SK-N-SH treated with all-trans-retinoic acid at 6 μM for 48 hours (cell line): ENCODE measurements at regions not wholly inside any gene's neighbourhood (a gene's known extent, or its start where the extent isn't known, plus 50 kb on each side); places are given as distances from the start of the nearest gene placed in this dataset.

ENCODE experiments used
- ATAC-seq: fragments of 200-7000 bp; cut with Tn5 transposase; 3 replicates; pipeline ENCODE4 v1.9.1; 2020; ENCODE audit warnings: mild to moderate bottlenecking, moderate library complexity
- ARNTL ChIP-seq: fragments of 450-650 bp; formaldehyde crosslinking; IDR thresholded peaks from 2 replicates; pipeline ENCODE4 v1.5.0; 2020; ENCODE audit warnings: low read depth, mild to moderate bottlenecking, moderate library complexity, borderline replicate concordance
- BACH2 ChIP-seq: fragments of 250-450 bp; sonication (Bioruptor Pico); IDR thresholded peaks from 2 replicates; pipeline ENCODE4 v1.9.0; 2021; ENCODE audit warnings: mild to moderate bottlenecking, borderline replicate concordance
- CSDC2 ChIP-seq: fragments of 250-450 bp; sonication (Bioruptor Pico); IDR thresholded peaks from 2 replicates; pipeline ENCODE4 v1.5.0; 2020; ENCODE audit warnings: mild to moderate bottlenecking, moderate library complexity
- GLIS3 ChIP-seq: fragments of 250-450 bp; sonication (Bioruptor Pico); IDR thresholded peaks from 2 replicates; pipeline ENCODE4 v1.5.0; 2020; ENCODE audit warnings: mild to moderate bottlenecking, moderate library complexity
- ISL1 ChIP-seq: fragments of 250-450 bp; sonication (Bioruptor Pico); IDR thresholded peaks from 2 replicates; pipeline ENCODE4 v2.1.2; 2022; ENCODE audit warnings: mild to moderate bottlenecking, moderate library complexity
- OSR1 ChIP-seq: fragments of 250-450 bp; sonication (Bioruptor Pico); IDR thresholded peaks from 2 replicates; pipeline ENCODE4 v1.8.0; 2022; ENCODE audit warnings: moderate library complexity, mild to moderate bottlenecking, inconsistent platforms
- PPARA ChIP-seq: fragments of 250-450 bp; sonication (Bioruptor Pico); IDR thresholded peaks from 2 replicates; pipeline ENCODE4 v1.5.0; 2020; ENCODE audit warnings: mild to moderate bottlenecking, borderline replicate concordance
- RARB ChIP-seq: fragments of 250-450 bp; sonication (Bioruptor Pico); IDR thresholded peaks from 2 replicates; pipeline ENCODE4 v1.8.0; 2021; ENCODE audit warnings: mild to moderate bottlenecking, moderate library complexity
- SNAI2 ChIP-seq: fragments of 250-450 bp; sonication (Bioruptor Pico); IDR thresholded peaks from 2 replicates; pipeline ENCODE4 v1.5.0; 2020; ENCODE audit warnings: mild to moderate bottlenecking, moderate library complexity
- TCF4 ChIP-seq: fragments of 250-450 bp; sonication (Bioruptor Pico); IDR thresholded peaks from 2 replicates; pipeline ENCODE4 v1.8.0; 2021; ENCODE audit warnings: mild to moderate bottlenecking, moderate library complexity, borderline replicate concordance
- TOX ChIP-seq: fragments of 250-450 bp; sonication (Bioruptor Pico); IDR thresholded peaks from 2 replicates; pipeline ENCODE4 v1.8.0; 2021; ENCODE audit warnings: mild to moderate bottlenecking, moderate library complexity, borderline replicate concordance
- ZC3H10 ChIP-seq: fragments of 250-450 bp; sonication (Bioruptor Pico); IDR thresholded peaks from 2 replicates; pipeline ENCODE4 v1.5.1; 2021; ENCODE audit warnings: mild to moderate bottlenecking, moderate library complexity
- ZFP3 ChIP-seq: fragments of 250-450 bp; sonication (Bioruptor Pico); IDR thresholded peaks from 2 replicates; pipeline ENCODE4 v1.5.0; 2020; ENCODE audit warnings: mild to moderate bottlenecking, moderate library complexity
- ZFP30 ChIP-seq: fragments of 450-650 bp; formaldehyde crosslinking; IDR thresholded peaks from 2 replicates; pipeline ENCODE4 v1.5.0; 2022; ENCODE audit warnings: mild to moderate bottlenecking, moderate library complexity
- ZNF565 ChIP-seq: fragments of 450-650 bp; formaldehyde crosslinking; conservative IDR thresholded peaks from 2 replicates; pipeline ENCODE4 v1.5.0; 2020; ENCODE audit warnings: low read depth, mild to moderate bottlenecking, moderate library complexity
- ZNF70 ChIP-seq: fragments of 450-650 bp; formaldehyde crosslinking; IDR thresholded peaks from 2 replicates; pipeline ENCODE4 v1.5.0; 2020; ENCODE audit warnings: mild to moderate bottlenecking, moderate library complexity
- ZNF8 ChIP-seq: fragments of 450-650 bp; formaldehyde crosslinking; IDR thresholded peaks from 2 replicates; pipeline ENCODE4 v1.5.0; 2020; ENCODE audit warnings: mild to moderate bottlenecking, moderate library complexity
- TF ChIP-seq, protein P1 (sequence below): fragments of 250-450 bp; sonication (Bioruptor Pico); IDR thresholded peaks from 2 replicates; pipeline ENCODE4 v1.8.0; 2021; ENCODE audit warnings: low read depth, mild to moderate bottlenecking, moderate library complexity, borderline replicate concordance
- TF ChIP-seq, protein P2 (sequence below): fragments of 250-450 bp; sonication (Bioruptor Pico); IDR thresholded peaks from 2 replicates; pipeline ENCODE4 v1.5.0; 2020; ENCODE audit warnings: mild to moderate bottlenecking, moderate library complexity
- TF ChIP-seq, protein P3 (sequence below): fragments of 250-450 bp; sonication (Bioruptor Pico); IDR thresholded peaks from 2 replicates; pipeline ENCODE4 v1.5.1; 2020; ENCODE audit warnings: low read depth, mild to moderate bottlenecking, moderate library complexity
- TF ChIP-seq, protein P4 (sequence below): fragments of 250-450 bp; sonication (Bioruptor Pico); IDR thresholded peaks from 2 replicates; pipeline ENCODE4 v1.5.1; 2021; ENCODE audit warnings: mild to moderate bottlenecking, moderate library complexity

DNA sequence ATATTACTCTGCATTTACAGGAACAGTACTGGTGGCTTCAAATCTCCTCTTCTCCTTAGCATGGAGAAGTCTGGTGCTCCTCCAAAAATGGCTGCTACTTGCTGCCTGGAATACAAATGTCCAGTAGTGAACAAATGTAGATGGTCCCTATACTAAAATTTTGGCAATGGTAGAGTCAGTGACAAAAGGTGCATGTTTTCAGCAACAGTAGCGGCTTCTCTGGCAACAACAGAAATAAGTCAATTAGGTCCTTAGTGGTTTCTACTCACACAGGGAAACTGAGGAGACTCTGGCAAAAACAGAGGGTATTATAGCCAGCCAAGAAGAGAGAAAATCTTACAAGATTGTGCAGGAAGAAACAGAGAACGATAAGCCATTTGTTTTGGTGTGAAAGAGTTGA lies 1368.4 kb upstream of the ADGRL3 start (continued):
- TF ChIP-seq RARB (CRISPR knock-in tag) = no peak

DNA sequence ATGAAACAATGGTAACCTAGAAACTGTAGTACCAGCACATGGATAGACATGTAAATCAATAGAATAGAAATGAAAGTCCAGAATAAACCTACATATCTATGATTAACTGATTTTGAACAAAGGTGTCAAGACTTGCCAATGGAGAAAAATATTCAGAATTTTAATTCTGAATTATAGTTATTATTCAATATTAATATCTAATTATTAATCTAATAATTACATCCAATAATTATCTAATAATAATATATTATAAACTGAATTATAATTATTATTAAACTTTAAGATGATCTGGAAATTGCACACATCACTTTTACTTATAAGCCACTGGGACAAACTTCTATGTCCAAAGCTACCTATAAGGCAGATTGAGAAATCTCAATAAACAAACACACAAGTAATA lies 1365.2 kb upstream of the ADGRL3 start:
- TF ChIP-seq, protein P1, sequence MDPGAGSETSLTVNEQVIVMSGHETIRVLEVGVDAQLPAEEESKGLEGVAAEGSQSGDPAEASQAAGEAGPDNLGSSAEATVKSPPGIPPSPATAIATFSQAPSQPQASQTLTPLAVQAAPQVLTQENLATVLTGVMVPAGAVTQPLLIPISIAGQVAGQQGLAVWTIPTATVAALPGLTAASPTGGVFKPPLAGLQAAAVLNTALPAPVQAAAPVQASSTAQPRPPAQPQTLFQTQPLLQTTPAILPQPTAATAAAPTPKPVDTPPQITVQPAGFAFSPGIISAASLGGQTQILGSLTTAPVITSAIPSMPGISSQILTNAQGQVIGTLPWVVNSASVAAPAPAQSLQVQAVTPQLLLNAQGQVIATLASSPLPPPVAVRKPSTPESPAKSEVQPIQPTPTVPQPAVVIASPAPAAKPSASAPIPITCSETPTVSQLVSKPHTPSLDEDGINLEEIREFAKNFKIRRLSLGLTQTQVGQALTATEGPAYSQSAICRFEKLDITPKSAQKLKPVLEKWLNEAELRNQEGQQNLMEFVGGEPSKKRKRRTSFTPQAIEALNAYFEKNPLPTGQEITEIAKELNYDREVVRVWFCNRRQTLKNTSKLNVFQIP (CRISPR knock-in tag) = no peak
- TF ChIP-seq SNAI2 (CRISPR knock-in tag) (no peak), ISL1 (CRISPR knock-in tag) (no peak), ZNF8 (CRISPR knock-in tag) (no peak), ZNF565 (CRISPR knock-in tag) (no peak), GLIS3 (no peak), TOX (no peak), ARNTL (no peak), OSR1 (CRISPR knock-in tag) (no peak), CSDC2 (no peak), BACH2 (CRISPR knock-in tag) (no peak), TCF4 (CRISPR knock-in tag) (no peak), ZFP3 (CRISPR knock-in tag) (no peak), PPARA (CRISPR knock-in tag) (no peak), ZC3H10 (CRISPR knock-in tag) (no peak)
- TF ChIP-seq, protein P2, sequence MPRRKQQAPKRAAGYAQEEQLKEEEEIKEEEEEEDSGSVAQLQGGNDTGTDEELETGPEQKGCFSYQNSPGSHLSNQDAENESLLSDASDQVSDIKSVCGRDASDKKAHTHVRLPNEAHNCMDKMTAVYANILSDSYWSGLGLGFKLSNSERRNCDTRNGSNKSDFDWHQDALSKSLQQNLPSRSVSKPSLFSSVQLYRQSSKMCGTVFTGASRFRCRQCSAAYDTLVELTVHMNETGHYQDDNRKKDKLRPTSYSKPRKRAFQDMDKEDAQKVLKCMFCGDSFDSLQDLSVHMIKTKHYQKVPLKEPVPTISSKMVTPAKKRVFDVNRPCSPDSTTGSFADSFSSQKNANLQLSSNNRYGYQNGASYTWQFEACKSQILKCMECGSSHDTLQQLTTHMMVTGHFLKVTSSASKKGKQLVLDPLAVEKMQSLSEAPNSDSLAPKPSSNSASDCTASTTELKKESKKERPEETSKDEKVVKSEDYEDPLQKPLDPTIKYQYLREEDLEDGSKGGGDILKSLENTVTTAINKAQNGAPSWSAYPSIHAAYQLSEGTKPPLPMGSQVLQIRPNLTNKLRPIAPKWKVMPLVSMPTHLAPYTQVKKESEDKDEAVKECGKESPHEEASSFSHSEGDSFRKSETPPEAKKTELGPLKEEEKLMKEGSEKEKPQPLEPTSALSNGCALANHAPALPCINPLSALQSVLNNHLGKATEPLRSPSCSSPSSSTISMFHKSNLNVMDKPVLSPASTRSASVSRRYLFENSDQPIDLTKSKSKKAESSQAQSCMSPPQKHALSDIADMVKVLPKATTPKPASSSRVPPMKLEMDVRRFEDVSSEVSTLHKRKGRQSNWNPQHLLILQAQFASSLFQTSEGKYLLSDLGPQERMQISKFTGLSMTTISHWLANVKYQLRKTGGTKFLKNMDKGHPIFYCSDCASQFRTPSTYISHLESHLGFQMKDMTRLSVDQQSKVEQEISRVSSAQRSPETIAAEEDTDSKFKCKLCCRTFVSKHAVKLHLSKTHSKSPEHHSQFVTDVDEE (CRISPR knock-in tag) = no peak
- TF ChIP-seq, protein P3, sequence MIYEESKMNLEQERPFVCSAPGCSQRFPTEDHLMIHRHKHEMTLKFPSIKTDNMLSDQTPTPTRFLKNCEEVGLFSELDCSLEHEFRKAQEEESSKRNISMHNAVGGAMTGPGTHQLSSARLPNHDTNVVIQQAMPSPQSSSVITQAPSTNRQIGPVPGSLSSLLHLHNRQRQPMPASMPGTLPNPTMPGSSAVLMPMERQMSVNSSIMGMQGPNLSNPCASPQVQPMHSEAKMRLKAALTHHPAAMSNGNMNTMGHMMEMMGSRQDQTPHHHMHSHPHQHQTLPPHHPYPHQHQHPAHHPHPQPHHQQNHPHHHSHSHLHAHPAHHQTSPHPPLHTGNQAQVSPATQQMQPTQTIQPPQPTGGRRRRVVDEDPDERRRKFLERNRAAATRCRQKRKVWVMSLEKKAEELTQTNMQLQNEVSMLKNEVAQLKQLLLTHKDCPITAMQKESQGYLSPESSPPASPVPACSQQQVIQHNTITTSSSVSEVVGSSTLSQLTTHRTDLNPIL (CRISPR knock-in tag) = no peak
- TF ChIP-seq, all 23 proteins: peak for 0
- no peak for ATAC-seq

DNA sequence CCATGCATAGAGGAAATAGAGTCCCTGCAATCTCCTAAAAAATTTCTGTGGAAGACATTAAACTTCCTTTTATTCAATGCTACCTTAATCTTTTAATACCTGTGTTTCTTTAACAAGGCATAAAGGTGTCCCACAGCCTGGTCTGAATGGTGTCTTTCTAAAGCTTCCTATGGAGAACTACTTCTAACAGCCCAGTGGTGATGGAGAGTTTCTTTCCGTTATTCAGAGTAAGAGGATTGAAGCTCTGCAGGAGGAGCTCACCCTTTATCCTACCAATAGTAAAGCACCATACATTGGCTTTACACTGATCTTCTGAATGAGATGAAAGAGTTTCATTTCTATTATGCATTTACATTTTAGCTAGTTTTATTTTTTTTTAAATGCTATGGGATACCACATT lies 1362.4 kb upstream of the ADGRL3 start:
- no peak for ATAC-seq

DNA sequence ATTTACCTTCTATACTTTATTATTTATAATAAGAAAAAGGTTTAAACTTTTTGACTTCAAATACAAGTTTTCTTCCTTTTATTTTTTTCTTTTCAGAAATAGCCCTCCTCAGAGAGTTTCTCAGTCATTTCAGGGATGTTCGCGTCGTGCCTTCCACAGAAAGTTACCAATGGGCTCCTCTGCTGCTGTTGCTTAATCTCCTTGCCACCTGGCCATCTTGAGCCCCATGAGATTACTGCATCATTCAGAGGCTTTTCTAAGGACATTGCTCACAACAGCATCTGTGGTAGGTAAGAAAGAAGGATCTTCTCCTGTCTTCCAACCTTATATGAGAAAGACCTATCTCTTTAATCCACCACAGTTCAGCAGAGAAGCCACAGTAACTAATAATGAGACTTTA lies 1361.9 kb upstream of the ADGRL3 start:
- no peak for ATAC-seq
- TF ChIP-seq OSR1 (CRISPR knock-in tag) (no peak), ZC3H10 (CRISPR knock-in tag) (no peak), ISL1 (CRISPR knock-in tag) (no peak), BACH2 (CRISPR knock-in tag) (no peak), CSDC2 (no peak), ZFP30 (CRISPR knock-in tag) (no peak), GLIS3 (no peak)
- TF ChIP-seq, protein P2 (CRISPR knock-in tag) = no peak
- TF ChIP-seq, protein P4, sequence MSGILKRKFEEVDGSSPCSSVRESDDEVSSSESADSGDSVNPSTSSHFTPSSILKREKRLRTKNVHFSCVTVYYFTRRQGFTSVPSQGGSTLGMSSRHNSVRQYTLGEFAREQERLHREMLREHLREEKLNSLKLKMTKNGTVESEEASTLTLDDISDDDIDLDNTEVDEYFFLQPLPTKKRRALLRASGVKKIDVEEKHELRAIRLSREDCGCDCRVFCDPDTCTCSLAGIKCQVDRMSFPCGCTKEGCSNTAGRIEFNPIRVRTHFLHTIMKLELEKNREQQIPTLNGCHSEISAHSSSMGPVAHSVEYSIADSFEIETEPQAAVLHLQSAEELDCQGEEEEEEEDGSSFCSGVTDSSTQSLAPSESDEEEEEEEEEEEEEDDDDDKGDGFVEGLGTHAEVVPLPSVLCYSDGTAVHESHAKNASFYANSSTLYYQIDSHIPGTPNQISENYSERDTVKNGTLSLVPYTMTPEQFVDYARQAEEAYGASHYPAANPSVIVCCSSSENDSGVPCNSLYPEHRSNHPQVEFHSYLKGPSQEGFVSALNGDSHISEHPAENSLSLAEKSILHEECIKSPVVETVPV (CRISPR knock-in tag) = no peak

More for the DNA sequence above, 1362.4 kb upstream of the ADGRL3 start:
- TF ChIP-seq ISL1 (CRISPR knock-in tag) = no peak
- TF ChIP-seq, protein P3 (CRISPR knock-in tag) = no peak
- no peak for TF ChIP-seq ZNF70 (CRISPR knock-in tag)
- TF ChIP-seq, all 23 proteins: peak for 0
